Kidney capillary endothelial cell (primary cell): ENCODE measurements at regions not wholly inside any gene's neighbourhood (a gene's known extent, or its start where the extent isn't known, plus 50 kb on each side); places are given as distances from the start of the nearest gene placed in this dataset.
"Not testable (repeated sequence)": the region's sequence is repeated elsewhere in the genome, so short reads cannot be mapped to it uniquely, and the experiment has no call there.

Source experiments
- DNase-seq: peaks from one replicate; pipeline ENCODE4 v3.0.0-alpha.2; 2018; ENCODE audit warnings: low spot score

DNA sequence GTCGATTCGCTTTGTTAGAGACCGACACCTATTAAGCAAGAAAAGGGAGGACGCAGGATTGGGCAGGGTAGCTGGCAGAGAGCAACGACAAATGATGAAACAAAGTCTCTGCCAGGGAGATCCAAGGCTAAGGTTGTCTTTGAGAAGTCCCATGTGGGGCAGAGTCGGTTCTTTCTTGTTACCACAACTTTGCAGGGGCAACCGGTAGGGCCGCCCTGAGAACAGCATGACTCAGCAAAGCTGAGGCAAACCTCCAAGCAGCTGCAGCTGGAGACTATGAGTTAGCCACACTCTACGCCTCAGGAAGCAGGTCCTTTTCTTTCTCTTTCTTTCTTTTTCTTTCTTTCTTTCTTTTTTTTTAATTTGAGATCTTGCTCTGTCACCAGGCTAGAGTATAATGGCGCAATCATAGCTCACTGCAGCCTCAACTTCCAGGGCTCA lies 452.3 kb upstream of the ID2 start:
- no peak for DNase-seq

DNA sequence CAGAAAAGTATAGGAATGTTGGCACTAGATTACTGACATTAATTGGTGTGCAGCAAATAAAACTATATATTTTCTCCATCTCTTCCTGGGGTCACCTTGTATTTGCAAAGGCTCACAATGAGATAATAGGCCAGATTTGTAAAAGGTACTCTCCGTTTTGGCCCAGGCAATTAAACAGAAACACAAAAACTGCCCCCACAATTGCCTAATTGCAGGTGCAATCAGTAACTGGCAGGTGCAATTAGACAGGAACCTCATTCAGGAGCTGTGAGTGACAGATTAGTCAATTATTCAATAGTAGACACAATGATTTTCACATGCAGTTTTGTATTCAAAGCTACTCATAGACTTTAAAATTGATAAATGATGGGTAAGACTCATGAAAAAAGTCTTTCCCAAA lies 451.4 kb upstream of the ID2 start:
- no peak for DNase-seq

DNA sequence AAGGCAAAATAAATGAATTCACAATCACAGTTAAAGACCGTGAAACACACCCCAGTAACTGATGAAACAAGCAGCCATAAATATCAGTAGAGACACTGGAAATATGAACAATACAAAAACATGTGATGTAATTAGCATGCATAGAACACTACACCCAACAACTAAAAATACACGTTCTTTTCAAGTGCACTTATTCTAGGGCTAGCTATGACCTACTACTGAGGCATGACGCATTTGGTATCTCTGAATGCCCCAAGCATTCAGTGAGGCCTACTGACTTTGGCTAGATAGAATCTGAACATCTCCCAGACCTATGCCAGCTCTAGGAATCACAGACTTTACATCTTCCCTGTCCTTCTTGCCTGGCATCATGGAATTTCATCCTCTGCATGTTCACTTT lies 450.0 kb upstream of the ID2 start:
- DNase-seq, result no peak

DNA sequence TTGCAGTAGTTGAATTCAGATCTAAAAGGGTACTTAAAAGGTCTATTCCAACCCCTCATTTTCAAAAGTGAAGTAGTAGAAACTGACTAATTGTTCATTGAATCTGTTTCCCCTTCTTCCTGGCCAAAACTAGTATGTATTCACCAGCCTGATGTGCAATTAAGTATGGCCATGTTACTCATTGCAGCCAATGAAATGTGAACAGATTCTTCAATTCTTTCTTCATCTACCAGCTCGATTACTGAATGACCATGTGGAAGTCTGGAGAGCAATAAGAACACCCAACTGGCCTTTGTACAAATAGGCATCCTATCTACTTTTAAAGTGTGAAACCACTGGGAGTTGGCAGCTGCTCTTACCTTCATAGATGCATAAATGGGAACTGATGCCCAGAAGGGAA lies 449.0 kb upstream of the ID2 start:
- no peak for DNase-seq

DNA sequence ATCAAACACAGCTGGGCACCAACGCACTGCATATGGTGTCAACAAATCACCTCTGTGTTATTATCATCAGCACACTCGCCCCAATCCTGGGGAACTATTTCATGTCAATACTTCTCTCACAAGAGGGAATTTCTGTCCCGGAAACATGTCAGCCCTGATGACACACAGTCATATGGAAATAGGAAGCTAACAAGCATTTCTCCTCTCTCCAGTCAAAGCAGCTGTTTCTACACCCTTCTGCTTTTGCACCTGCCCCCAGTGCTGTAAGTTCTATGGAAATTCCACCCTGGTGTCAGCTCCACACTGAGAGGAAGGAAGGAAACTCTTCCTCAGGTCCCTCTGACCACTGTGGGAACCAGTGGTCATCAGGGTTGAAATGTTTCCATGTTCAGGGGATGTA lies 447.6 kb upstream of the ID2 start:
- DNase-seq, result peak; percentile 25

DNA sequence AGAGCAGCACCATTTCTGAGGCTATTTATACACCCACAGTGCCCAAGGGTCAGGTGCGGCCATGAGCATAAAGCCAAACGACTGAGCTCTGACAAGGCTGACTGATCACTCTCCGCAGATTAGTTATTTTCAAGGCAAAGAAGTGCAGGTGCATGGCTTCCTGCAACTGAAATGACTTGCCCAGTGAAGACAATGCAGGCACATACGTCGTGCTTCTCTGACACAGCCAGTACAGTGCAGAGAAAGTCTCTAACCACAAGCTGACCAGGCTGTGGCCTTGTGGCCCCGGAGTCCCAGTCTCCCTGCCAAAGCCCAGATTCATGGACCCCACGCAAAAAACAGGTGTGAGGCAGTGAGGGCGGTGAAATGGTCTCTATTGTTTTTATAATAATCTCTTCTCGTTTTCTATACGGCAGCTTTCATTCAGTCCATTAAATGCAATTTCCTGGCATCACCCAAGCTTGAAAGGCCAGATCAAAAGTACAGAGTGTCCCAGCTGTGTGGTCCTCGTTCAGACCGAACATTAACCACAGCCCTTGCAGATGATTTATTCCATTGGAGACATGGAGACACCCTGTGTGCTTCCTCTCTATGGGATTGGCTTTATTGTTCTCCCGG lies 447.0 kb upstream of the ID2 start:
- DNase-seq, result no peak

DNA sequence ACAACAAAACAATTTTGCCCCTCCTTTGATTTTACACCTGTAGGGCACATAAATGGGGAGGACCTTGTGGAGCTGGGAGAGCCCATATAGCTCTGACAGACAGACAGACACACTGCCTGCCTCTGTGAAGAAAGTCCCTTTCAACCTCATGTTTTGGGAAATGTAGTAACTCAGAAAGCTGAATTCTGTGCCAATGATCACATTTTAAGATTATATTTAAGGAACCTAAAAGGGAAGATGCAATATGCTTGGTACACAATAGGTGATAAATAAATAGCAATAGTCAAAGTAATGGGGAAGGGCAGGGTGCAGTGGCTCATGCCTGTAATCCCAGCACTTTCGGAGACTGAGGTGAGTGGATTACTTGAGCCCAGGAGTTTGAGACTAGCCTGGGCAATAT lies 446.4 kb upstream of the ID2 start:
- DNase-seq, result no peak

DNA sequence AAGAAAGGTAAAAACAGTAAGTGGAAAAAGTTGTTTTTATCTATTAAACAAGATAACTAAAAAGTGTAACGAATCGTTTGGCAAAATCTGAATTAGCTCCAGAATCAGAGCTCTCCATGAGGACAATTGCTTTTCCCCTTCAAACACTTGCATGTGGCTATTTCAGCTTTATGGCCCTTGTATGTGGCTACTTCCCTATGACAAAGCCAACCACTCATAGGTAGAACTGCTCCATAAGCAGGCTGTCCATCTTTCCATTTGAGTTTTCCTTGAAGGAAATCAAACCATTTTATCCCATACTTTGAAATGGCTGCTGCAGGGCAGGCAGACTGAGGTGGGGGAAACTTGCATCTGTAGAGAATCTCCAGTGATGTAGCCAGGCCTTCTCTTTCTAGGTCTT lies 445.5 kb upstream of the ID2 start:
- DNase-seq, result no peak

DNA sequence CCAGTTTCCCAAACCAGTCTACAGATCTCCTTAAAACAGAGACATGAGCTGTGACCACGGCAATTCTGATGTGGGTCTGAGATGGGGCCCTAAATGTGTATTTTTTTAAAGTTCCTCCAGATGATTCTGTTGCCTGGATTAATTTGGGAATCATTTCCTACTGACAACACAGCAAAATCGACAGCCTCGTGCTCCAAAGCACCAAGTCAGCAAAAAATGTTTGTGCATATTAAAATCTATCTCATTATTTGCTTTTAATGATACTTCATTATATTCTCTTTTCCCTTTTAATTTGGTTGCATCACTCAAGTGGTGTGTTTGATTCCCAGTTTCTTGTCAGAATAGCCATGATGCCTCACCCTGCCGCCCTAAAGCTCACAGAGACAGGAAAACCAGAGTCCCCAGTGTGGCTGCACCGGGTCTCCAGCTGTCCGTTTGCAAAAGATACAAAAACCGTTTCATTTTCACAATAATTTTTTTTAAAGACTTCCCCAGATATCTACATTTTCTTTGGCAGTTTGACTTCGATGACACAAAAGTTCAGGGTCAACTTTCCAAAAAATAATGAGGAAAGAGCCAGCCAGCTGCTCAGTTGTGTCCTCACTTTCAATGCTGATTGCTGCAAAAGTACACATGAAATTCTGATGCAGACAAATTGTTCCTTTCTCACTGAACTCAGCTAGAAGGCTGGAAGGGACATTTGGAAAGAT lies 443.2 kb upstream of the ID2 start:
- DNase-seq, result no peak

DNA sequence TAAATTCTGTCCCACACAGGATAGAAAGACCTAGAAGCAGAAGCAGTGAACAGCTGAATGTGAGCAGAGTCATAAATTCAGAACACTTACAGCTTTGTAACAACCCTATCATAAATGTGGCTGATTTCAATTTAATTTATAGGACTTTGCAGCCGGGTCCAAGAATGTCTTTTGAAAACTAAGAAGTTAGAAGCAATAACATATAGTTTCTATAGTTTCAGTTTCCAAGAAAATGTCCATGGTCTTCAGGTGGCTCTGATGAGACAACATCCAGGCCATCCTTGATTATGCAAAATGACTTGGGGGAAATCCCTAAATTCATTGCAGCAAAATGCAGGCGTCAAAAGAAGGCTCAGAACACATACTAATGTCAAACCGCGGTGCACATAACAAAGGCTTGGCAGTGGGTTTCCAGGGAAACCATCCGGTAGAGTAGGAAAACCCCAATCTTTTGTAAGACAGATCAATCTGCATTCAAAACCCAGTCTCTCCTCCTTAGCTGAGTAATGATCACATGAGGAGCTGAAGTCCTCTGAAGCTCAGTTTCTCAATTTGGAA lies 442.2 kb upstream of the ID2 start:
- no peak for DNase-seq

DNA sequence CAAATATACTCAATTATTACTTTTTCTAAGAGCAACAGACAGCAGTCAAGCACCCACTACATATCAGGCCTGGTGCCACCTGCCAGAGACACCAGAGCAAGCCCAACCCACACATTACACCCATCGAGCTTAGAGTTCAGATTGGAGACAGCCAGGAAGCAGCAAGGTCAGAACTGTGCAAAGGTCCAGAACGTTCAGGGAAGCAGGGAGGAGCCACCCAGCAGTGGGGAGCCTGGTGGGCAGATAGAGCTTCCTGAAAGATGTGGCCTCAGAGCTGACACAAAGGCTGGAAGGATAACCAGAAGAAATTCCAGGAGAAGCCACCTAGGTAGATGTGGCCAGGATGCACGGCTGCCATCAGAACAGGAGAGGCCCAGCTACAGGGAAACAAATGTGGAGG lies 440.5 kb upstream of the ID2 start:
- no peak for DNase-seq

DNA sequence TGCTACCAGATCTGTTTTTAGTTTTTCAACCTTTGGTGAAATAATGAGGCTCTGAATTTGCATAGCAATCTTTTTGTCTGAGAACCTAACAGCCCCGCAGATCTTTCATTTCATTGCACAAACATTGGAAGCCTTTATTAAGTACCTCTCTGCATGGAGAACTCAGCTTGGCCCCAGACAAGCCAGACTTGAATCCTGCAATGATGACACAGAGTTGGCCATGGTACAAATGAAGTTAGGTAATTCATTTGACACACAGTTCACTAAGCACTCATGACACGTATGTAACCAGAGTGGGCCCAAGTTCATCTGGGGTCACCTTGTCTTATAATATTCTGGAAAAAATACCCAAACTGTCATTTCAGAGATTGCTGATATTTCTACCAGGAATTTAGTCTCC lies 439.1 kb upstream of the ID2 start:
- no peak for DNase-seq

DNA sequence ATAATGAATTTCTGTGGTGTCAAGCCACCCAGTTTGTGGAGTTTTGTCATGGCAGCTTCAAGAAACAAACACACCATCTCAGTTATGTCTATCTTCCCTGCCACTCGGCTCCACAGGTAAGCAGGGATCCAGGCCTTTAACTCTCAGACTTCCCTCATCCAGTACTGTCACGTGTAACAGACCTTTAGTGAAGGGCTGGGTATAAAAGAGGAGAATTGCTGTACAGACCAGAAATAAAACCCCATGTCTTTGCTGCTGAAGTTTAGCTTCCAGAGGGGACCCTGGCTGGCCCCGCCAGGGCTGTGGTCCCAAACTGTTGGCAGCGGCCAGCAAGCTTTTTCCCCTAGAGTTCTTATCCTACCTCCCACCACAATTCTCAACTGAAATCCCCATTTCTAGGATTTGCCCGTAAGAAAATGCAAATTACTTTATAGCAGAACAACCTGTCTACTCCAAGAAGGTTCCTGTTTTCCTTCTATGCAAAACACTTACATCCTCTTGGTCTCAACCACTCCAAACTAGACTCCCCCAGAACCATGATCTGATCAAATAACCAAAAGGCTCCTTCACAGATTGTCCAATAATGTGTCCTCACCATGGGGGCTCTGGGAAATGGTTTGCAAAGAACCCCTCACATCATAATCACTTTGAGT lies 438.0 kb upstream of the ID2 start:
- no peak for DNase-seq

DNA sequence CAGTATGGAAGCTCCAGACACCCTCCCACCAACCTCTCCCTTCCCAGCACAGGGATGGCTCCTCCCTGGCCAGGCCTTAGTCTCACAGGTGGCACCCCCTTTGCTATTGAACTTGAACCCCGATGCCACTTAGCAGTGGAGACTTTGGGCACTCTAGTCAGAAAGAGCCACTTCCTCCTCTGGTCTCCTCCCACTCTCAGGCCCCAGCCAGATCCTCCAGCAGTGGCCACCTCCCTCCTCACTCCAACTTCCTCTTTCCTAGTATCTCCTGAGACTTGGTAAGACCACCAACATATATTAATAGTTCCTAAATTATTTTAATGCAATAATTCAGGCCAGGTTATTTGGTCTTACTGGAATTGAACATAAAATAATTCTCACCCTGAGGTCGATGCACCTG lies 437.2 kb upstream of the ID2 start:
- no peak for DNase-seq

DNA sequence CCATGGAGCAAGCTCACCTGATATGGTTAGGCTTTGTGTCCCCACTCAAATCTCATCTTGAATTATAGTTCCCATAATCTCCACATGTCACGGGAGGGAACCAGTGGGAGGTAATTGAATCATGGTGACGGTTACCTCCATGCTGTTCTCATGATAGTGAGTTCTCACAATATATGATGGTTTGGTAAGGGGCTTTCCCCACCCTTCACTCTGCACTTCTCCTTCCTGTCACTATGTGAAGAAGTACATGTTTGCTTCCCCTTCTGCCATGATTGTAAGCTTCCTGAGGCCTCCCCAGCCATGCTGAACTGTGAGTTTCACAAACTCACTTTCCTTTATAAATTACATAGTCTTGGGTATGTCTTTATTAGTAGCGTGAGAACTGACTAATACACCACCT lies 435.7 kb upstream of the ID2 start:
- DNase-seq, result no peak

DNA sequence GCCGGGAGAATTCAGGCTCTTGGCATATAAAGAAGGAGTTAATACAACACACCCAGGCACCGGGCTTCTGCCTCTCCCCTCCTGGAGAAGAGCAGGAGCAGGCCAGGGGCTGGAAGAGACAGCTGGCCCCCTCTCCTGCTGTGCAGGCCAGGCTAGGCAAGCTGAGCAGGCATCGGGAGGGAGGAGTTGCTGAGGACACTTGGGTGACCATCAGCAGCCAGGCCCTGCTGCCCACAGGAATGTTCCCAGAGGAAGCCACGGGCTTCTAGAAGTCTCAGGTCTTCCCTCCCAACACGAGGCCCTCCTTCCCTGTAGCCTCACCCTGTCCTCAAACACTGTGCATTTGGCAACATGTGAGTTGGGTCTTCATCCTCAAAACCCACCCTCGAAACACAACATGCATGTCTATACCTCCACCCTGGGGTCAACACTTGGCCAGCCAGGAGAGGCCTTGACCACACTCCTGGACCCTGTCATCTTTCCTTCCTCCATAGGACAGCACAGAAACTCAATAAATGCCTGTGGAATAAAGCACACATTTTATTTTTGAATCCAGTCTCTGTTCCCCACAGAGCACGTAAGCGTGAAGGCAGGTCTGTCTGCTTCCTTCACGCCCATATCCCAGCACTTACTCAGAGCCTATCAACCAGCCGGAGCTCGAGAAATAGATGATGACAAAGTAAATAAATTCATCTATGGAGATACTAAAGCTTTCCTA lies 433.8 kb upstream of the ID2 start:
- DNase-seq, result no peak

DNA sequence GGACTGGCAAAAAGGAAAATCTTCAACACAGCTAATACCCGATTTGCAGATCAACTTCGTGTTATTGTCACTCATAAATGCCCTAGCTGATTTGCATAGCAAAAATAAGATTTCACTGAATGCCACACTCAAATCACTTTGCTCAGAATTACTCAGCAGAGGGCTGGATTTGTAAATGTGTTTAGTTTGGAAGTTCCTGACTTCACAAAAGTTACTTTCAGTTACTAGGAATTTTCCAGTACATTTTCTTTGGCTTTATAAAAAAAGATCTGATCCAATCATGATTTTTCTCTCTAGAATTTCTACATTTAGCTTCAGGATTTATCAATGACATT lies 433.3 kb upstream of the ID2 start:
- DNase-seq, result no peak

DNA sequence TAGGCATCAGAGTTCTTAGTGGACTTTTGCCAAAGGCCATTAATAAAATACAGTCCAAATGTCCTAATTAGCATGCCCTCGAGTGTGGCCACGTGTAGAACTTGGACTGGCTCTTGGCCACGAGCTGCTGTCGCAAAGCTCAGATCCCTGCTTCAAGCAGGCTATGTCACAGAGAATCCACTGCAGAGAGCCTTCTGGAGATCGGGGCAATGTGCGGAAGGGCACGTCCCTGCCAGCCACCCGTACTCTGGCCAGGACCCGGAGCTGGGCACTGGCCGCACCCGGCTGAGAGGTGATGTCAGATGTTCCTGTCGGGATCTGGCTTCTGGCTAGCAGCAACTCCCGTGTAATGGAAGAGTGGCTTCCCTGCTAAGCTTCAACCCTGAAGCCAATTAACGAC lies 432.7 kb upstream of the ID2 start:
- no peak for DNase-seq

DNA sequence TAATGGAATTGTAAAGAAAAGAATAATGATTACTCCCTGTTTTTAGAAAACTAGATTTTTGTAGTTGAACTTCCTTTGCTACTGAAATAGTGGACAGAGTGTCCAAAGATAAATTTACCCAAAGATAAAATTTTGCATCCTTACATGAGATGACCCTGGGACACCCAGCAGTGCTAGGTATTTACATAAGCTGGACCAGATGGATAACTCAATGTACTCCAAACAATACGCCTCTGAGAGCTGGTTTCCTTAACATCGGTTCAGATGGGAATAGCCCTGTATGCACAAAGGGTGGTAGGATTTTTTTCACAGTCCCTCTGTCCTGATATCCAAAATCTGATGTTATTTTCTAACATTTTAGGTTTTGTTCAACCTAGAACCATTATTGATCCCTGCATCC lies 432.1 kb upstream of the ID2 start:
- DNase-seq, result no peak

DNA sequence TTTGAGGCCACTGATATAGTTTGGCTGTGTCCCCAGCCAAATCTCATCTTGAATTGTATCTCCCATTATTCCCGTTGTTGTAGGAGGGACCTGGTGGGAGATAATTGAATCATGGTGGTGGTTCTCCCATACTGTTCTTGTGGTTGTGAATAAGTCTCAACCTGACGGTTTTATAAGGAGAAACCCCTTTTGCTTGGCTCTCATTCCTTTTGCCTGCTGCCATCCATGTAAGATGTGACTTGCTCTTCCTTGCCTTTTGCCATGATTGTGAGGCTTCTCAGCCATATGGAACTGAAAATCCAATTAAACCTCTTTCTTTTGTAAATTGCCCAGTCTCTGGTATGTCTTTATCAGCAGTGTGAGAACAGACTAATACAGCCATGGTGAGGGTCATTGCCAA lies 431.6 kb upstream of the ID2 start:
- DNase-seq, result not testable (repeated sequence)

DNA sequence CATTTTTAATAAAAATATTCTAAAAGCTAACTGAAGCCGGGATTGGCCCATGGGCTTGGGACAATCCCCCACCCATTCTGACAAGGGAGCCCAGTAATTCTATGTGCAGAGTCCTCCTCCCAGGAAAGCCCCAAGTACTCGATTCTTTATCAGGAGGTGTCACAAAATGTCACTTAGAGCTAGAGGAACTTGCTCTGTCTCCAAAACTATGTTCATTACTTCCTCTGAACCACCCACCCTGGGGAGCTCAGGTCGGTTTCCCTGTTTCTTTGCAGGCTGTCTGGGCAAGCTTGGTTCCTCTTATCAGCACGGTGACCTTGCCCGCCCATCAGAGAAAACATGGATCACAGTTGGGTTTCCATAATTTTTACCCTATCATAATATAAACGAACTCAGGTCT lies 430.6 kb upstream of the ID2 start:
- DNase-seq, result no peak

DNA sequence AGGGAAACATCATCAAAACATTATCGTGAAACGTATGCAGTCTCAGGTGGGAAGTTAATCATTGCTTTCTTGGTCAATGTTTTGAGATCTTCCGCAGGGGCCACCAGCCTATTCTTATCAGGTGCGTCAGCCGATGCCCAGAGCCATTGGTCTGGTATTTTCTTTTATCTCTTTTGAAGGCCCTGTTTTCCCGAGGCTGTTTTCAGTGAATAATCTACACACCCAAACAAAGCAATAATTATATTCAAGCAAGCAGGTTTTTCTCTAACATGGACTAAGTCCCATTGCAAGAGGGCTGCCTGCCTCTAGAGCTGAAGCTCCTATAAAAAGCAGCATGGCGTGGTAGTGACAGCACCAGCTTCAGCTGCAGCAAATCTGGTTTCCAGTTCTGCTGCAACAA lies 430.0 kb upstream of the ID2 start:
- DNase-seq, result no peak
